ENCODE measurements at regions not wholly inside any gene's neighbourhood (a gene's known extent, or its start where the extent isn't known, plus 50 kb on each side); places are given as distances from the start of the nearest gene placed in this dataset.

- TF ChIP-seq CTCF (IDR thresholded peaks at IDR 0.05; ENCODE audit: low read depth, low read length) (no peak), MAX (IDR thresholded peaks at IDR 0.05; ENCODE audit: low read depth, low read length) (no peak)
Observed at GRCh38 chr12:128155571-128155970, 111.4 kb upstream of the TMEM132C start.
